ENCODE measurements at regions not wholly inside any gene's neighbourhood (a gene's known extent, or its start where the extent isn't known, plus 50 kb on each side); places are given as distances from the start of the nearest gene placed in this dataset.

GRCh38 chr13:63005625-63006024 lies 1590.0 kb upstream of the PCDH20 start:
- no peak overlapping the region for H3K27ac ChIP-seq (ENCODE audit: low read depth in 1 of 2, low read length in 2 of 2)
- no peak overlapping the region for H3K4me3 ChIP-seq (ENCODE audit: low read depth in 1 of 3, low read length in 3 of 3)
- H3K9me3 ChIP-seq (ENCODE audit: control insufficient read depth in 4 of 4, low read length in 3 of 4): peaks cover 2 to 12% (median 5%) of the 10 kb centered on the region in 4 donors
- H3K36me3 ChIP-seq (ENCODE audit: control insufficient read depth in 4 of 4, insufficient read depth in 3 of 4, low read depth in 1 of 4, low read length in 3 of 4): no peaks in the 10 kb centered on the region
- no peak overlapping the region for H3K9ac ChIP-seq (ENCODE audit: low read depth in 1 of 2, low read length in 2 of 2)
- TF ChIP-seq GABPA (IDR thresholded peaks at IDR 0.05 in 1 of 2, conservative IDR thresholded peaks at IDR 0.05 in 1 of 2) (no peak), EGR1 (IDR thresholded peaks at IDR 0.05; ENCODE audit: low read depth in 2 of 2) (no peak), JUND (IDR thresholded peaks at IDR 0.05) (no peak), FOXA1 (IDR thresholded peaks at IDR 0.05) (no peak), SP1 (IDR thresholded peaks at IDR 0.05) (no peak), RAD21 (IDR thresholded peaks at IDR 0.05) (no peak), MAX (IDR thresholded peaks at IDR 0.05) (no peak), HNF4A (conservative IDR thresholded peaks at IDR 0.05) (no peak), FOXA2 (IDR thresholded peaks at IDR 0.05) (no peak)
- TF ChIP-seq, protein P1, sequence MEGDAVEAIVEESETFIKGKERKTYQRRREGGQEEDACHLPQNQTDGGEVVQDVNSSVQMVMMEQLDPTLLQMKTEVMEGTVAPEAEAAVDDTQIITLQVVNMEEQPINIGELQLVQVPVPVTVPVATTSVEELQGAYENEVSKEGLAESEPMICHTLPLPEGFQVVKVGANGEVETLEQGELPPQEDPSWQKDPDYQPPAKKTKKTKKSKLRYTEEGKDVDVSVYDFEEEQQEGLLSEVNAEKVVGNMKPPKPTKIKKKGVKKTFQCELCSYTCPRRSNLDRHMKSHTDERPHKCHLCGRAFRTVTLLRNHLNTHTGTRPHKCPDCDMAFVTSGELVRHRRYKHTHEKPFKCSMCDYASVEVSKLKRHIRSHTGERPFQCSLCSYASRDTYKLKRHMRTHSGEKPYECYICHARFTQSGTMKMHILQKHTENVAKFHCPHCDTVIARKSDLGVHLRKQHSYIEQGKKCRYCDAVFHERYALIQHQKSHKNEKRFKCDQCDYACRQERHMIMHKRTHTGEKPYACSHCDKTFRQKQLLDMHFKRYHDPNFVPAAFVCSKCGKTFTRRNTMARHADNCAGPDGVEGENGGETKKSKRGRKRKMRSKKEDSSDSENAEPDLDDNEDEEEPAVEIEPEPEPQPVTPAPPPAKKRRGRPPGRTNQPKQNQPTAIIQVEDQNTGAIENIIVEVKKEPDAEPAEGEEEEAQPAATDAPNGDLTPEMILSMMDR (IDR thresholded peaks at IDR 0.05; ENCODE audit: low read depth, low read length, missing input control): no peak
- H3K4me1 ChIP-seq (ENCODE audit: control insufficient read depth in 4 of 4, insufficient read depth in 4 of 4, low read length in 3 of 4): no peaks in the 10 kb centered on the region
- DNase-seq (ENCODE audit: low spot score): no peak
- no peaks in the 10 kb centered on the region for H3K27me3 ChIP-seq (ENCODE audit: control insufficient read depth in 4 of 4, insufficient read depth in 4 of 4, low read length in 3 of 4)

GRCh38 chr13:62997696-62998095 lies 1582.0 kb upstream of the PCDH20 start:
- 77% methylated on average over 1 of the region's 1 CpG for WGBS
- no peaks in the 10 kb centered on the region for H3K27me3 ChIP-seq (ENCODE audit: control insufficient read depth in 4 of 4, insufficient read depth in 4 of 4, low read length in 3 of 4)
- DNase-seq (ENCODE audit: low spot score): no peak
- no peak overlapping the region for H3K27ac ChIP-seq (ENCODE audit: low read depth in 1 of 2, low read length in 2 of 2)
- no peak for TF ChIP-seq FOXA1 (IDR thresholded peaks at IDR 0.05)
- TF ChIP-seq NR2F2 (IDR thresholded peaks at IDR 0.05): no peak
- no peak for TF ChIP-seq FOXA2 (IDR thresholded peaks at IDR 0.05)
- H3K36me3 ChIP-seq (ENCODE audit: control insufficient read depth in 4 of 4, insufficient read depth in 3 of 4, low read depth in 1 of 4, low read length in 3 of 4): no peaks in the 10 kb centered on the region
- H3K9me3 ChIP-seq (ENCODE audit: control insufficient read depth in 4 of 4, low read length in 3 of 4): peaks cover 0 to 4% (median 0%) of the 10 kb centered on the region in 4 donors
- no peaks in the 10 kb centered on the region for H3K4me1 ChIP-seq (ENCODE audit: control insufficient read depth in 4 of 4, insufficient read depth in 4 of 4, low read length in 3 of 4)
- H3K4me3 ChIP-seq (ENCODE audit: low read depth in 1 of 3, low read length in 3 of 3): no peak overlapping the region
- H3K9ac ChIP-seq (ENCODE audit: low read depth in 1 of 2, low read length in 2 of 2): no peak overlapping the region

DNA sequence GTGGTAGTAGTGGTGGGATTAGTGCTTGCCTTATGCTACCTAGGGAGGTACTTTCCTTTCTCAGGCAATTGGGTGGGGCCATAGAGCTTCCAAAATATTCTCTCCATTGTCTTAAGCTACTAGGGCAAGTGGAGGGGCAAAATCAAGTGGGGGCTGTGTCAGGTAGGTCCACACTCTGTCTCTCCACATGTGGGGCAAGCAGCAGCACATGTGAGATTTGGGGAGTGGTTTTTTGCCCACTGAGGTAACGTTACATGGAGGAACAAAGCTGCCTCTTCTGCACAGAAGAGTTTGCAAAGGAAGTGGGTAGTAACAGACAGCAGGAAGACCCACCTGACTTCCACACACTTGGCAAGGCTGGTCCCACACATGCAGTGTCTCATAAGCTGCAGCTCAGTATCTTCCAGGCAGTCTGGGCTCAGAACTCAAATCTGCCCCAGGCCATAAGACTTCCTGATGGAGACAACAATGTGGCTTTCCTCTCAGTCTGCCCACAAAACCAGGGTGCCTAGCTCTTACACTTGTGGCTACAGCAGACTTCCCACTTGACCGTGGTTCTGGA lies 1581.5 kb upstream of the PCDH20 start:
- H3K27me3 ChIP-seq (ENCODE audit: control insufficient read depth in 4 of 4, insufficient read depth in 4 of 4, low read length in 3 of 4): no peaks in the 10 kb centered on the region
- DNase-seq (ENCODE audit: low spot score): no peak
- 63% methylated on average over 2 of the region's 2 CpGs for WGBS
- H3K9ac ChIP-seq (ENCODE audit: low read depth in 1 of 2, low read length in 2 of 2): no peak overlapping the region
- H3K36me3 ChIP-seq (ENCODE audit: control insufficient read depth in 4 of 4, insufficient read depth in 3 of 4, low read depth in 1 of 4, low read length in 3 of 4): no peaks in the 10 kb centered on the region
- no peak overlapping the region for H3K4me3 ChIP-seq (ENCODE audit: low read depth in 1 of 3, low read length in 3 of 3)
- no peak overlapping the region for H3K27ac ChIP-seq (ENCODE audit: low read depth in 1 of 2, low read length in 2 of 2)
- peaks cover 0 to 4% (median 0%) of the 10 kb centered on the region in 4 donors for H3K9me3 ChIP-seq (ENCODE audit: control insufficient read depth in 4 of 4, low read length in 3 of 4)
- no peaks in the 10 kb centered on the region for H3K4me1 ChIP-seq (ENCODE audit: control insufficient read depth in 4 of 4, insufficient read depth in 4 of 4, low read length in 3 of 4)
- TF ChIP-seq, protein P2, sequence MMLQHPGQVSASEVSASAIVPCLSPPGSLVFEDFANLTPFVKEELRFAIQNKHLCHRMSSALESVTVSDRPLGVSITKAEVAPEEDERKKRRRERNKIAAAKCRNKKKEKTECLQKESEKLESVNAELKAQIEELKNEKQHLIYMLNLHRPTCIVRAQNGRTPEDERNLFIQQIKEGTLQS (IDR thresholded peaks at IDR 0.05): no peak
- TF ChIP-seq REST (IDR thresholded peaks at IDR 0.05) (no peak), FOXA1 (IDR thresholded peaks at IDR 0.05) (no peak), RXRA (IDR thresholded peaks at IDR 0.05) (no peak), MAX (IDR thresholded peaks at IDR 0.05) (no peak), SP1 (IDR thresholded peaks at IDR 0.05) (no peak), HNF4A (conservative IDR thresholded peaks at IDR 0.05) (no peak), ZBTB33 (IDR thresholded peaks at IDR 0.05) (no peak), GABPA (IDR thresholded peaks at IDR 0.05 in 1 of 2, conservative IDR thresholded peaks at IDR 0.05 in 1 of 2) (no peak), NR2F2 (IDR thresholded peaks at IDR 0.05) (no peak), EGR1 (IDR thresholded peaks at IDR 0.05; ENCODE audit: low read depth in 2 of 2) (no peak), FOXA2 (IDR thresholded peaks at IDR 0.05) (no peak), RAD21 (IDR thresholded peaks at IDR 0.05) (no peak), TAF1 (conservative IDR thresholded peaks at IDR 0.05) (no peak)
- TF ChIP-seq, protein P1 (IDR thresholded peaks at IDR 0.05; ENCODE audit: low read depth, low read length, missing input control): no peak

Measured in liver (tissue), 8 donors.